Psoas muscle (tissue), 7 donors: ENCODE measurements at regions not wholly inside any gene's neighbourhood (a gene's known extent, or its start where the extent isn't known, plus 50 kb on each side); places are given as distances from the start of the nearest gene placed in this dataset.

ENCODE experiments used
- ATAC-seq, 4 donors: fragments of 200-7000 bp; cut with Tn5 transposase; one replicate each; pipeline ENCODE4 v1.9.1; 2020; ENCODE audit warnings: moderate library complexity in 3 of 4, mild to moderate bottlenecking in 2 of 4
- DNase-seq, 2 donors: peaks; one replicate each; pipeline ENCODE4 v3.0.0-alpha.2; 2020
- H3K27ac ChIP-seq: fragments of 200-600 bp; one replicate; pipeline ENCODE4 v1.8.0; 2022
- H3K27me3 ChIP-seq, 3 donors: fragments of 200-600 bp in 1 of 3; one replicate each; pipeline versions ENCODE4 v1.6.1 to v1.8.0; 2013 to 2022; ENCODE audit warnings: low read length in 2 of 3, mild to moderate bottlenecking in 2 of 3, moderate library complexity in 1 of 3; ENCODE audit not compliant: insufficient read depth in 3 of 3
- H3K36me3 ChIP-seq, 2 donors: fragments of 200-600 bp in 1 of 2; one replicate each; pipeline versions ENCODE4 v1.6.1 to v1.8.0; 2013 to 2022; ENCODE audit warnings: low read depth in 1 of 2, mild to moderate bottlenecking in 1 of 2, moderate library complexity in 1 of 2; ENCODE audit not compliant: insufficient read depth in 1 of 2
- H3K4me1 ChIP-seq: fragments of 200-600 bp; one replicate; pipeline ENCODE4 v1.8.0; 2022
- H3K4me3 ChIP-seq: fragments of 200-600 bp; one replicate; pipeline ENCODE4 v1.8.0; 2022; ENCODE audit warnings: mild to moderate bottlenecking
- H3K9me3 ChIP-seq: fragments of 200-600 bp; one replicate; pipeline ENCODE4 v1.8.0; 2022
- WGBS, 3 donors: extraction: QIAGEN DNeasy Blood & Tissue Kit; methylation state at CpG; one replicate each; pipeline versions ENCODE4 v1.1.6 to v1.1.7; 2013; 5-methylcytosine and 5-hydroxymethylcytosine counted together
- intact Hi-C, 2 donors: fragments of 100-400 bp; cut with DNase I; formaldehyde crosslinking; loops; one replicate each; pipeline versions ENCODE4 v1.11.0 to v1.14.2; 2022
- TF ChIP-seq, protein P1 (sequence below): fragments of 200-600 bp; IDR thresholded peaks from one replicate; pipeline ENCODE4 v1.8.0; 2022; ENCODE audit warnings: antibody characterized with exemption
- donor health status: healthy with polysubstance abuse.
- donor health status: DM: no; HTN: no; CAD: no; lungs with moderate emphysema.
- donor health status: Bipolar disorder and iron deficiency.
- donor health status: healthy.
- donor health status: DM: yes; HTN: yes; CAD: no.
- donor health status: DM: no; HTN: no; CAD: no.
- donor health status: DM: yes; HTN: yes; CAD: no.

DNA sequence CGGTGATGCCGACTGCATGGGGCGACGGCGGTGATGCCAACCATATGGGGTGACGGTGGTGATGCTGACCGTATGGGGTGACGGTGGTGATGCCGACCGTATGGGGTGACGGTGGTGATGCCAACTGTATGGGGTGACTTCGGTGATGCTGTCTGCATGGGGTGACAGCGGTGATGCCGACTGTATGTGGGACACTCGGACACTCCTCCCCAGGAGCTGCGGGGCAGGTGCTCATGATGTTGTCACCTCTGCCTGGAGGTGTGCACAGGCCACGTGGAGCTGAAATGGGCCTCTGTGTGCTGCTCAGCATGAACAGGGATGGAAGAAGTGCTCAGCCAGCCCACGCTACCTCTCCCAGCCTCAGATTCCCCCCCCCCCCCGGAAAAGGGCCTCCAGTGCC is 171.8 kb downstream of the OLFM1 start:
- Histone ChIP-seq H3K4me1 (no peaks in the 10 kb centered on the region), H3K27me3 (peaks cover 0 to 40% (median 4%) of the 10 kb centered on the region in 3 donors), H3K27ac (no peak overlapping the region), H3K36me3 (no peaks in the 10 kb centered on the region), H3K9me3 (no peaks in the 10 kb centered on the region), H3K4me3 (no peak overlapping the region)
- DNase-seq, result no peak
- intact Hi-C loops, result loop anchor here in 1 of 2 donors (5.0 kb wide), 1 partner anchor 172 kb away; the partner anchor contains the start of gene OLFM1
- ATAC-seq, result no peak
- 89 to 92% (median 92%) methylated on average over 15 to 19 of the region's 19 CpGs for WGBS, 3 donors
- TF ChIP-seq, protein P1, sequence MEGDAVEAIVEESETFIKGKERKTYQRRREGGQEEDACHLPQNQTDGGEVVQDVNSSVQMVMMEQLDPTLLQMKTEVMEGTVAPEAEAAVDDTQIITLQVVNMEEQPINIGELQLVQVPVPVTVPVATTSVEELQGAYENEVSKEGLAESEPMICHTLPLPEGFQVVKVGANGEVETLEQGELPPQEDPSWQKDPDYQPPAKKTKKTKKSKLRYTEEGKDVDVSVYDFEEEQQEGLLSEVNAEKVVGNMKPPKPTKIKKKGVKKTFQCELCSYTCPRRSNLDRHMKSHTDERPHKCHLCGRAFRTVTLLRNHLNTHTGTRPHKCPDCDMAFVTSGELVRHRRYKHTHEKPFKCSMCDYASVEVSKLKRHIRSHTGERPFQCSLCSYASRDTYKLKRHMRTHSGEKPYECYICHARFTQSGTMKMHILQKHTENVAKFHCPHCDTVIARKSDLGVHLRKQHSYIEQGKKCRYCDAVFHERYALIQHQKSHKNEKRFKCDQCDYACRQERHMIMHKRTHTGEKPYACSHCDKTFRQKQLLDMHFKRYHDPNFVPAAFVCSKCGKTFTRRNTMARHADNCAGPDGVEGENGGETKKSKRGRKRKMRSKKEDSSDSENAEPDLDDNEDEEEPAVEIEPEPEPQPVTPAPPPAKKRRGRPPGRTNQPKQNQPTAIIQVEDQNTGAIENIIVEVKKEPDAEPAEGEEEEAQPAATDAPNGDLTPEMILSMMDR, result no peak

DNA sequence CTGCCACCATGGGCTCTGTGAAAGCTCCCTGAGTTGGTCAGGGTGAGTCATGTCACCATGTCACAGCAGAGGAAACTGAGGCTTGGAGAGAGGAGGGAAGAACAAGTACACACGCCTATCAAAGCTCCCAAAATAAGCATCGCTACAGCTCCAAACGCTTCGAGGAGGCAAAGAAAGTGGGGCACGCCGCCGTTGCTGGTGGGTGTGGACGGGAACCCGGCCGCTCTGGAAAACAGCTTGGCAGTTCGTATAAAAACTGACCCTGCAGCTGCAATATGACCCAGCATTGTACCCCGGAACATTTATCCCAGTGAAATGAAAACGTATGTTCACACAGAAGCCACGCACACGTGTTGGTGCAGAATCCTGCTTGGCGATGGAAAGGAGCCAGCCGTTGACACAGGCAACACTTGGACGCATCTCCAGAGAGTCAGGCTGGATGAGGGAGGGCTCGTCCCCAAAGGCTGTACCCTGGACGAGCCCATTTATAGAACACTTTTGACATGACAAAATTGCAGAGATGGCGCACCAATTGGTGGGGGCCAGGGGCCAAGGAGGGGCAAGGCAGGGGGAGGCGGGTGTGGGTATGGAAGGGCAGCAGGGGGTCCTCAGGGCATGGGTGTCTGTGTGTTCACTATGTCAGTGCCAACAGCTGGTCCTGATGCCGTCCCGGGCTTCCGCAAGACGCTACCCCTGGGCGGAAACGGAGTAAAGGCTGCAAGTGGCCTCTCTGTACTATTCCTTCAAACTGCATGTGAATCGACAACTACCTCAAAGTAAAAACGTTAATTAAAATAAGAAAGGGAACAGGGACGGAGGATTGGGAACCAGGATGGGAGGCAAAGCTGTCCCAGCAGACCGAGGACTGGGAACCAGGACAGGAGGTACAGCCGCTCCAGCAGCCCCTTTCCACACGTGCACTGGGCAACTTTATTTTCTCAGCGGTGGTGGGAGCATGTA is 173.0 kb downstream of the OLFM1 start:
- Histone ChIP-seq H3K27me3 (peaks cover 0 to 47% (median 6%) of the 10 kb centered on the region in 3 donors), H3K27ac (no peak overlapping the region), H3K4me3 (no peak overlapping the region), H3K9me3 (no peaks in the 10 kb centered on the region), H3K4me1 (no peaks in the 10 kb centered on the region), H3K36me3 (no peaks in the 10 kb centered on the region)
- intact Hi-C loops, result no loop called here
- ATAC-seq, result no peak
- DNase-seq, result no peak
- TF ChIP-seq, protein P1, result no peak
- 18 to 26% (median 26%) methylated on average over 34 to 35 of the region's 35 CpGs for WGBS, 3 donors

DNA sequence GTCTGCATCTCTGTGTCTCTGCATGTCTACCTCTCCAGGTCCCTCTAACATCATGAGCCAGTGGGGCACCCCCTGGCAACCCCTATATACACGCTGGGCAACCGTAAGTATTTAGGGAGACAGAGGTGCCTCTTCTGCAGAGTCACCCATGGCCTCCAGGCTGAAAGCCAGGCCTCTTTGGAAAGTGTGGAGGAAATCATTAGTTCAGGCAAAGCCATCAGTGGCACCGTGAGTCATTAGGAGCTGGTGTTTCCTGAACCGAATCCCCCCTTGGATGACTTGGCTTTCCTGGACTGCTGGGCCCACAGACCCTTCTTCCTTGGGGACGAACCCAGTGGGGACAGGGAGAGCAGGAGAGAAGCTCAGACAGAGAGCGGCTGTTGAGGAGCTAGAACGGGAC is 174.8 kb downstream of the OLFM1 start:
- Histone ChIP-seq H3K9me3 (no peaks in the 10 kb centered on the region), H3K36me3 (no peaks in the 10 kb centered on the region), H3K27ac (no peak overlapping the region), H3K27me3 (peaks cover 0 to 55% (median 8%) of the 10 kb centered on the region in 3 donors), H3K4me3 (no peak overlapping the region), H3K4me1 (no peaks in the 10 kb centered on the region)
- DNase-seq (no peak), ATAC-seq (no peak)
- intact Hi-C loops, result no loop called here
- TF ChIP-seq, protein P1, result no peak
- WGBS, 3 donors, result 40 to 63% (median 47%) methylated on average over 7 of the region's 7 CpGs

DNA sequence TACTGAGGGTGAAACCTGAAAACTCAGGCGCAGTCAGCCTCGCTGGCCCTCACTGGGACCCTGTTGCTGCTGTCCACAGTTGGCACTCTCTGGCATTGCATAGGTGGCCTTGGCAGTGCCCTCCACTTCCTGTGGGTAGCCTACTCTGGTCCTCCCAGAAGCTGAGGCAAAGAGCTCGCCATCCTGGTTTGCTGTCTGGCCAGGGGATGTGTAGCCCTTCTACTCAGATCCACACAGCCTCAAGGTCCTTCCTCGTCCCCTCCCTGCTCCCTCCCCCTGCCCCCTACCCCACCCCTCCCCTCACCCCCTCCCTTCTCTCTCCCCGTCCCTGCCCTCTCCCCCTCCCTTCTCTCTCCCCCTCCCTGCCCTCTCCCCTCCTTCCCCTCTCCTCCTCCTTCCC is 176.0 kb downstream of the OLFM1 start:
- ATAC-seq (no peak), DNase-seq (no peak)
- intact Hi-C loops, result no loop called here
- no peak overlapping the region for H3K27ac ChIP-seq
- H3K27me3 ChIP-seq, result peaks cover 0 to 59% (median 10%) of the 10 kb centered on the region in 3 donors
- 64 to 73% (median 70%) methylated on average over 5 of the region's 5 CpGs for WGBS, 3 donors
- H3K4me3 ChIP-seq, result no peak overlapping the region
- TF ChIP-seq, protein P1, result no peak
- H3K4me1 ChIP-seq, result no peaks in the 10 kb centered on the region
- H3K9me3 ChIP-seq, result no peaks in the 10 kb centered on the region
- H3K36me3 ChIP-seq, result no peaks in the 10 kb centered on the region
